ENCODE measurements at regions not wholly inside any gene's neighbourhood (a gene's known extent, or its start where the extent isn't known, plus 50 kb on each side); places are given as distances from the start of the nearest gene placed in this dataset.

GRCh38 chr1:198811449-198811848 lies 172.6 kb downstream of the PTPRC start:
- TF ChIP-seq CTCF (IDR thresholded peaks at IDR 0.05): no peak
- no peak for TF ChIP-seq POLR2A (IDR thresholded peaks at IDR 0.05)

Measured in Peyer's patch (tissue), 4 donors.